Heart left ventricle (tissue), 16 donors: ENCODE measurements at regions not wholly inside any gene's neighbourhood (a gene's known extent, or its start where the extent isn't known, plus 50 kb on each side); places are given as distances from the start of the nearest gene placed in this dataset.

Experiments
- ATAC-seq, 4 donors: fragments of 200-7000 bp; cut with Tn5 transposase; one replicate each; pipeline ENCODE4 v1.9.1; 2020 to 2022; ENCODE audit warnings: moderate library complexity in 4 of 4, mild to moderate bottlenecking in 3 of 4, moderate number of reproducible peaks in 1 of 4
- DNase-seq, 5 donors: peaks; one replicate each; pipeline ENCODE4 v3.0.0-alpha.2; 2020
- H3K27ac ChIP-seq, 12 donors: fragments of 200-600 bp; sonication (generic) in 4 of 12; one replicate each; pipeline versions ENCODE4 v1.5.0 to v1.8.0; 2016 to 2022; ENCODE audit warnings: mild to moderate bottlenecking in 2 of 12
- H3K27me3 ChIP-seq, 9 donors: fragments of 200-600 bp; sonication (generic) in 2 of 9; one replicate each; pipeline versions ENCODE4 v1.5.1 to v1.8.0; 2016 to 2022; ENCODE audit warnings: mild to moderate bottlenecking in 3 of 9
- H3K36me3 ChIP-seq, 9 donors: fragments of 200-600 bp; sonication (generic) in 2 of 9; one replicate each; pipeline versions ENCODE4 v1.5.0 to v1.8.0; 2018 to 2022; ENCODE audit warnings: mild to moderate bottlenecking in 2 of 9
- H3K4me1 ChIP-seq, 12 donors: fragments of 200-600 bp; sonication (generic) in 4 of 12; one replicate each; pipeline versions ENCODE4 v1.5.0 to v1.8.0; 2016 to 2022; ENCODE audit warnings: mild to moderate bottlenecking in 3 of 12
- H3K4me3 ChIP-seq, 12 donors: fragments of 200-600 bp; sonication (generic) in 4 of 12; one replicate each; pipeline versions ENCODE4 v1.5.0 to v1.8.0; 2017 to 2022; ENCODE audit warnings: mild to moderate bottlenecking in 9 of 12, moderate library complexity in 4 of 12
- H3K9me3 ChIP-seq, 12 donors: fragments of 200-600 bp; sonication (generic) in 4 of 12; one replicate each; pipeline versions ENCODE4 v1.5.0 to v1.8.0; 2016 to 2022; ENCODE audit warnings: mild to moderate bottlenecking in 1 of 12
- POLR2A ChIP-seq, 2 donors: fragments of 450-650 bp; IDR thresholded peaks; one replicate each; pipeline ENCODE4 v1.6.1; 2017; ENCODE audit warnings: antibody characterized with exemption in 2 of 2, mild to moderate bottlenecking in 2 of 2, moderate library complexity in 2 of 2
- WGBS, 4 donors: extraction: QIAGEN DNeasy Blood & Tissue Kit in 2 of 4; methylation state at CpG; one replicate each; pipeline versions ENCODE4 v1.1.5 to v1.1.7; 2013 to 2018; 5-methylcytosine and 5-hydroxymethylcytosine counted together
- intact Hi-C, 10 donors: fragments of 100-400 bp; cut with DNase I; formaldehyde crosslinking; loops; one replicate each; pipeline versions ENCODE4 v1.11.1 to v1.14.2; 2022
- TF ChIP-seq, protein P1 (sequence below), 12 donors: fragments of 200-600 bp; sonication (generic) in 4 of 12; IDR thresholded peaks; one replicate each; pipeline versions ENCODE4 v1.5.0 to v1.8.0; 2018 to 2022; ENCODE audit warnings: antibody characterized with exemption in 12 of 12, mild to moderate bottlenecking in 5 of 12
- donor health status: ischemic (EF 13 %, LVEDD 7.1; RV severe dilation, severe dysfunction).
- donor health status: healthy with polysubstance abuse.
- donor health status: DM: no; HTN: yes; CAD: no.
- donor health status: DM: no; HTN: no; CAD: no.
- donor health status: ischemic (EF 25% LVEDD 6.9; RV normal size, moderate dysfunction).
- donor health status: ischemic (EF 25% LVEDD 5.7; RV mildly dilated, moderate dysfunction).
- donor health status: healthy.
- donor health status: DM: yes; HTN: yes; CAD: no.
- donor health status: ischemic (EF 35%, LVEDD 5.7; RV mildly dilated, moderate dysfunction).
- donor health status: nonischemic (EF 11% LVEDD 7.7; RV severe dilation, severe dysfunction).
- donor health status: DM: yes; HTN: yes; CAD: no.
- donor health status: PGD.
- donor health status: ischemic (EF 29% LVEDD 5.4; RV normal size, mild dysfunction).
- donor health status: nonischemic (EF 23%, LVEDD 6.1; RV moderate dilation, normal function).

- TF ChIP-seq, protein P1, sequence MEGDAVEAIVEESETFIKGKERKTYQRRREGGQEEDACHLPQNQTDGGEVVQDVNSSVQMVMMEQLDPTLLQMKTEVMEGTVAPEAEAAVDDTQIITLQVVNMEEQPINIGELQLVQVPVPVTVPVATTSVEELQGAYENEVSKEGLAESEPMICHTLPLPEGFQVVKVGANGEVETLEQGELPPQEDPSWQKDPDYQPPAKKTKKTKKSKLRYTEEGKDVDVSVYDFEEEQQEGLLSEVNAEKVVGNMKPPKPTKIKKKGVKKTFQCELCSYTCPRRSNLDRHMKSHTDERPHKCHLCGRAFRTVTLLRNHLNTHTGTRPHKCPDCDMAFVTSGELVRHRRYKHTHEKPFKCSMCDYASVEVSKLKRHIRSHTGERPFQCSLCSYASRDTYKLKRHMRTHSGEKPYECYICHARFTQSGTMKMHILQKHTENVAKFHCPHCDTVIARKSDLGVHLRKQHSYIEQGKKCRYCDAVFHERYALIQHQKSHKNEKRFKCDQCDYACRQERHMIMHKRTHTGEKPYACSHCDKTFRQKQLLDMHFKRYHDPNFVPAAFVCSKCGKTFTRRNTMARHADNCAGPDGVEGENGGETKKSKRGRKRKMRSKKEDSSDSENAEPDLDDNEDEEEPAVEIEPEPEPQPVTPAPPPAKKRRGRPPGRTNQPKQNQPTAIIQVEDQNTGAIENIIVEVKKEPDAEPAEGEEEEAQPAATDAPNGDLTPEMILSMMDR (IDR thresholded peaks at IDR 0.05), result no peak
- no peak for TF ChIP-seq POLR2A (IDR thresholded peaks at IDR 0.05)
- ATAC-seq (no peak), DNase-seq (no peak)
- peaks cover 0 to 8% (median 0%) of the 10 kb centered on the region in 12 donors for H3K9me3 ChIP-seq
- H3K27me3 ChIP-seq, result peaks cover 0 to 49% (median 9%) of the 10 kb centered on the region in 9 donors
- peak overlapping the region in 2 of 12 donors; percentile 4 to 13 for H3K4me3 ChIP-seq
- no peak overlapping the region for H3K27ac ChIP-seq
- no peaks in the 10 kb centered on the region for H3K36me3 ChIP-seq
- no peaks in the 10 kb centered on the region for H3K4me1 ChIP-seq
- WGBS, 4 donors, result 36 to 44% (median 41%) methylated on average over 13 of the region's 13 CpGs
- intact Hi-C loops, result no loop called here
Measured at GRCh38 chr6:28597924-28598722, 72.4 kb downstream of the GPX5 start.

- WGBS, 4 donors, result 72 to 88% (median 75%) methylated on average over 6 of the region's 6 CpGs
- DNase-seq (no peak), ATAC-seq (no peak)
- Histone ChIP-seq H3K4me1 (no peaks in the 10 kb centered on the region), H3K4me3 (no peak overlapping the region), H3K9me3 (peaks cover 0 to 8% (median 0%) of the 10 kb centered on the region in 12 donors), H3K36me3 (no peaks in the 10 kb centered on the region), H3K27ac (no peak overlapping the region), H3K27me3 (peaks cover 0 to 42% (median 9%) of the 10 kb centered on the region in 9 donors)
- intact Hi-C loops, result no loop called here
- TF ChIP-seq POLR2A (IDR thresholded peaks at IDR 0.05), result no peak
- TF ChIP-seq, protein P1 (IDR thresholded peaks at IDR 0.05), result no peak
Measured at GRCh38 chr6:28598757-28599686, 73.3 kb downstream of the GPX5 start.

DNA sequence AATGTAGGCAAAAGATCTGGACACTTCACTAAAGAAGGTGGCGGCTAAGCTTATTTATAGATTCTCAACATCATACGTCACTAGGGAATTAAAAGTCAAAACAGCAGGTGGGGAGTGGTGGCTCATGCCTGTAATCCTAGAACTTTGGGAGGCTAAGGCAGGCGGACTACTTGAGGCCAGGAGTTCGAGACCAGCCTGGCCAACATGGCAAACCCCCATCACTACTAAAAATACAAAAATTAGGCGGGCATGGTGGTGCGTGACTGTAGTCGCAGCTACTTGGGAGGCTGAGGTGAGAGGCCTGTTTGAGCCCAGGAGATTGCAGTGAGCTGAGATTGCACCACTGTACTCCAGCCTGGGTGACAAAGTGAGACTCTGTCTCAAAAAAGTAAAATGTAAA lies 74.6 kb downstream of the GPX5 start:
- Histone ChIP-seq H3K36me3 (no peaks in the 10 kb centered on the region), H3K9me3 (peaks cover 0 to 8% (median 0%) of the 10 kb centered on the region in 12 donors), H3K4me1 (no peaks in the 10 kb centered on the region), H3K27ac (no peak overlapping the region), H3K27me3 (peaks cover 0 to 41% (median 9%) of the 10 kb centered on the region in 9 donors), H3K4me3 (no peak overlapping the region)
- TF ChIP-seq POLR2A (IDR thresholded peaks at IDR 0.05), result no peak
- TF ChIP-seq, protein P1 (IDR thresholded peaks at IDR 0.05), result no peak
- intact Hi-C loops, result no loop called here
- DNase-seq (no peak), ATAC-seq (no peak)
- WGBS, 4 donors, result 83 to 88% (median 84%) methylated on average over 7 of the region's 7 CpGs

GRCh38 chr6:28603891-28604290 lies 78.2 kb downstream of the GPX5 start:
- peaks cover 0 to 44% (median 14%) of the 10 kb centered on the region in 9 donors for H3K27me3 ChIP-seq
- WGBS, 4 donors, result 14 to 38% (median 29%) methylated on average over 1 of the region's 1 CpG
- no peak for DNase-seq
- H3K27ac ChIP-seq, result no peak overlapping the region
- peaks cover 0 to 8% (median 0%) of the 10 kb centered on the region in 12 donors for H3K9me3 ChIP-seq
- TF ChIP-seq, protein P1 (IDR thresholded peaks at IDR 0.05), result no peak
- TF ChIP-seq POLR2A (IDR thresholded peaks at IDR 0.05), result no peak
- no peaks in the 10 kb centered on the region for H3K36me3 ChIP-seq
- H3K4me3 ChIP-seq, result no peak overlapping the region
- ATAC-seq, result no peak
- H3K4me1 ChIP-seq, result no peaks in the 10 kb centered on the region
- intact Hi-C loops, result no loop called here
